Neural progenitor cell (in vitro differentiated cells): ENCODE measurements at regions not wholly inside any gene's neighbourhood (a gene's known extent, or its start where the extent isn't known, plus 50 kb on each side); places are given as distances from the start of the nearest gene placed in this dataset.

ENCODE experiments used
- CTCF ChIP-seq: fragments of 200-600 bp; sonication (generic); IDR thresholded peaks from 2 replicates; pipeline ENCODE4 v1.5.1; 2017; ENCODE audit warnings: antibody characterized with exemption, mild to moderate bottlenecking
- EZH2 ChIP-seq: fragments of 200-600 bp; sonication (generic); IDR thresholded peaks from 2 replicates; pipeline ENCODE4 v1.6.1; 2017; ENCODE audit warnings: antibody characterized with exemption, mild to moderate bottlenecking, moderate library complexity
- EZH2phosphoT487 ChIP-seq: fragments of 200-600 bp; sonication (generic); IDR thresholded peaks from 2 replicates; pipeline ENCODE4 v1.6.1; 2017; ENCODE audit warnings: antibody characterized with exemption

- TF ChIP-seq CTCF (no peak), EZH2phosphoT487 (no peak), EZH2 (no peak)
These were observed 163.5 kb downstream of the MBL2 start for GRCh38 chr10:52609071-52609470.
